GM21390 (cell line): ENCODE measurements at regions not wholly inside any gene's neighbourhood (a gene's known extent, or its start where the extent isn't known, plus 50 kb on each side); places are given as distances from the start of the nearest gene placed in this dataset.
"Not testable (repeated sequence)": the region's sequence is repeated elsewhere in the genome, so short reads cannot be mapped to it uniquely, and the experiment has no call there.

Source experiments
- ATAC-seq: cut with Tn5 transposase; IDR thresholded peaks from one replicate; pipeline ENCODE4 v1.9.1; 2021; ENCODE audit not compliant: unreplicated experiment

- ATAC-seq = no peak
Observed at GRCh38 chr14:34103176-34103575, 152.3 kb upstream of the EGLN3 start.

- no peak for ATAC-seq
Observed at GRCh38 chr14:34099635-34100034, 148.8 kb upstream of the EGLN3 start.

GRCh38 chr14:34098985-34099349 lies 148.1 kb upstream of the EGLN3 start:
- ATAC-seq = no peak

GRCh38 chr14:34098045-34098984 lies 147.4 kb upstream of the EGLN3 start:
- no peak for ATAC-seq

- no peak for ATAC-seq
Observed at GRCh38 chr14:34097644-34098043, 146.8 kb upstream of the EGLN3 start.

GRCh38 chr14:34094384-34094783 lies 143.5 kb upstream of the EGLN3 start:
- no peak for ATAC-seq

- no peak for ATAC-seq
Observed at GRCh38 chr14:34093883-34094282, 143.0 kb upstream of the EGLN3 start.

- no peak for ATAC-seq
Observed at GRCh38 chr14:34090451-34090850, 139.6 kb upstream of the EGLN3 start.

- no peak for ATAC-seq
Observed at GRCh38 chr14:34088914-34089313, 138.0 kb upstream of the EGLN3 start.

- no peak for ATAC-seq
Observed at GRCh38 chr14:34087571-34087970, 136.7 kb upstream of the EGLN3 start.

GRCh38 chr14:34086223-34086757 lies 135.4 kb upstream of the EGLN3 start:
- no peak for ATAC-seq

- ATAC-seq = no peak
Observed at GRCh38 chr14:34085695-34086094, 134.8 kb upstream of the EGLN3 start.

- no peak for ATAC-seq
Observed at GRCh38 chr14:34081576-34082136, 130.8 kb upstream of the EGLN3 start.

GRCh38 chr14:34081101-34081575 lies 130.3 kb upstream of the EGLN3 start:
- no peak for ATAC-seq

- ATAC-seq = not testable (repeated sequence)
Observed at GRCh38 chr14:34079643-34080042, 128.8 kb upstream of the EGLN3 start.

GRCh38 chr14:34078117-34078743 lies 127.4 kb upstream of the EGLN3 start:
- ATAC-seq = no peak

- no peak for ATAC-seq
Observed at GRCh38 chr14:34075826-34076225, 125.0 kb upstream of the EGLN3 start.

- ATAC-seq = no peak
Observed at GRCh38 chr14:34075042-34075744, 124.3 kb upstream of the EGLN3 start.

- ATAC-seq = peak; percentile 57
Observed at GRCh38 chr14:34072921-34073320, 122.0 kb upstream of the EGLN3 start.

GRCh38 chr14:34072401-34072800 lies 121.5 kb upstream of the EGLN3 start:
- ATAC-seq = no peak

GRCh38 chr14:34070917-34071407 lies 120.1 kb upstream of the EGLN3 start:
- no peak for ATAC-seq
